22Rv1 (cell line): ENCODE measurements at regions not wholly inside any gene's neighbourhood (a gene's known extent, or its start where the extent isn't known, plus 50 kb on each side); places are given as distances from the start of the nearest gene placed in this dataset.

Experiments used
- CTCF ChIP-seq: fragments of 450-650 bp; IDR thresholded peaks from 2 replicates; pipeline ENCODE4 v1.5.1; 2017; ENCODE audit warnings: mild to moderate bottlenecking
- ZFX ChIP-seq: fragments of 450-650 bp; IDR thresholded peaks from 2 replicates; pipeline ENCODE4 v1.6.1; 2017; ENCODE audit warnings: antibody characterized with exemption, borderline replicate concordance

- TF ChIP-seq CTCF (no peak), ZFX (no peak)
These were observed 477.7 kb upstream of the C9orf72 start for GRCh38 chr9:28050941-28051340.
